HG03025 (cell line): ENCODE measurements at regions not wholly inside any gene's neighbourhood (a gene's known extent, or its start where the extent isn't known, plus 50 kb on each side); places are given as distances from the start of the nearest gene placed in this dataset.
"Not testable (repeated sequence)": the region's sequence is repeated elsewhere in the genome, so short reads cannot be mapped to it uniquely, and the experiment has no call there.

Experiments used
- ATAC-seq: cut with Tn5 transposase; IDR thresholded peaks from one replicate; pipeline ENCODE4 v1.9.1; 2021; ENCODE audit warnings: mild to moderate bottlenecking, moderate library complexity; ENCODE audit not compliant: unreplicated experiment, low FRiP score

DNA sequence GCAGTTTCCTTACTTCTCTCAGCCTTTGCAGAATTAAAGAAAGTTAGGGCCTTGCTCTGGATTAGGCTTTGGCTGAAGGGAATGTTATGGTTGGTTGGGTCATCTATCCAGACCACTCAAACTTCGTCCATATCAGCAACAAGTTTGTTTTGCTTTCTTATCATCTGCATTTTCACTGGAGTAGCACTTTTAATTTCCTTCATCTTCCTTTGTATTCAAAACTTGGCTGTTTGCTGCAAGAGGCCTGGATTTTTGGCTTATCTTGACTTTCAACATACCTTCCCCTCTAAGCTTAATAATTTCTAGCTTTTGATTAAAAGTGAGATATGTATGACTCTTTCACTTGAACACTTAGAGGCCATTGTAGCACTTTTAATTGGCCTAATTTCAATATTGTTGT, 126.7 kb upstream of the CENPE start:
- ATAC-seq = no peak

DNA sequence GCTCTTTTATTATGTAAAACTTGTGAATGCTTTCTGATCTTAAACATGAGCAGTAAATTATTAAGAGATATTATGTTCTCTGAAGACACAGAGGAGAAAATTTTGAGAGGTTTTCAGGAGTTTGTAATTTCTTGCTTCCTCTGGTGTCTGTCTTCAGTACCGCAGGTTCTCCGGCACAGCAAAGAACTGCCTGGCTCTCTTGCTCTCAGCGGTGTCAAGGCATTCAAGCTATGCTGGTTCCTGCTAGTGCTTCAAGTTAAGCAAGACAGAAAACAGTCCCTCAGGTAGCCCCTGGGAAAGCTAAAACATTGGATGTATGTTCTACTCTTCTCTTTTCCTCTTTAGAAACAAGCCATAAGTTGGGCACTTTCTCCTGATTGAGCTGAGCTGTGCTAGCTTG, 120.2 kb upstream of the CENPE start:
- ATAC-seq = no peak

DNA sequence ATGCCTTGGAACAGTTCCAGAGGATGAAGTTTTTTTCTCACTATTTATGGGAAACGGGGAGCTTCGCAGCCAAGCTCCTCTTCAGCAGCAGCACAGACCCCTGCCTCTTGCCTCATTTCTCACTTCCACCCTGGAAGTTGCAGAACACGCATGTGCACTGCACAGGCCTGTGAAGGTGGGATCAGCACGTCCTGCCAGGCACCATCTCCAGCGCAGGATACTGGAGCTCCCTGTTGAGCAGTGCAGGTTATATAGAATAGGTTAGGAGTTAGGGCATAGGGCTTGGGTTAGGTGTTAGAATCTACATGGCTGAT, 110.1 kb upstream of the CENPE start:
- ATAC-seq = no peak

DNA sequence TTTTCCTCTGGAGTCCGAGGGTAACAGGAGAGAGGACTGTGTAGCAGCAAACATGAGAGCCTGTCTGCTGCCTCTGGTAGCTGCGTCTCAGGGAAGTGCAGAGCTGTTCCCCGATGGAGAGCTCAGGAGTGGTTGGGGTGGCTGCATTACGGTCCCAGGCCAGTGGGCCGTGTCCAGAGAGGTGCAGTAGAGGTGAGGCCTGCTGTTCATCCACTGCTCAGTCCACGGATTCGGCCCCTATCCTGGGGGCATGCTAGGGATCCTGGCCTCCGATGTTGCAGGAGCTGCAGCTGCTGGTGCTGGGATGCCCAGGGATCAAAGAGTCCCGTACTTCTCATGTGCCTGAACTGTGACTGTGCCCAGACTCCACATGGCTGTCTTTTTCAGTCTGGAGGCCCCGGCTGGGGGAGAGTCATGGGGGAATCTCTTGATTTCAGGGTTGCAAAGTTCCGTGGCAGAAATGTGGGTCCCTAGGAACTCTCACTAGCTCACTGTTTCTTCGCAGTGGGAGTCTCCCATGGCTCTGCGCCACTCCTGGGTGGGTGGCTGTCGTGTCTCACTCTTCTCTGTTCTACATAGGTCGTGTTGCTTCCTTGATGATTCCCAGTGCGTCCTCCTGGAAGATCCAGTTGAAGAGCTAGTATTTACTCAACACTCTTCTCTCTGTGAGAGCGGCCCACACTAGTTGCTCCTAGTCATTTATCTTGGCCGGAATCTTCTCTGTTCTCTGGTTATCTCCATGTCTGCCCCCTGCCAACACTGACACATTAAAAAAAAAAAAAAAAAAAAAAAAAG, 109.5 kb upstream of the CENPE start:
- ATAC-seq = no peak

DNA sequence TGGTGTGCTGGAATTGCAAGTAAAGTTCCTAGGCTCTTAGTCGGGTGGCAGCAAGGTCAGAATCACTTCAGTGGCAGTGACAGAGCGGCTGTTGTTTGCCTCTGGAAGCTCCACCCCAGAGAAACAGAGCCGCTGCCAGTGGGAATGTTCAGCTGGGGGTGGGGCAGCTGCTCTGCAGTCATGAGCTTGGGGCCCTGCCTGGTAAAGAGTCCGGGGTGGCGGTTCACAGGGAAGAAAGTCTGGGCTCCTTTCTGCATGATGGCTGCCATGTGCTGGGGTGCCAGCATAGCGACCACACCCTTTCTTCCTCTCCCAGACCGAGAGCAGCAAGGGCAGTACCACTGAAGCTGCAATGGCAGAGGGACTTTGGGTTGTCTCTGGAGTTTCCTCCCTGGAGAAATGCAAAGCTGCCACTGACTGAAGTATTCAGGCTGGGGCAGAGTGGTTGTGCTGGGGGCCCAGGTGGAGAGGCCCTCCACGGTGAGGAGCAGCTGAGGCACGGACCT, 108.8 kb upstream of the CENPE start:
- ATAC-seq = no peak

DNA sequence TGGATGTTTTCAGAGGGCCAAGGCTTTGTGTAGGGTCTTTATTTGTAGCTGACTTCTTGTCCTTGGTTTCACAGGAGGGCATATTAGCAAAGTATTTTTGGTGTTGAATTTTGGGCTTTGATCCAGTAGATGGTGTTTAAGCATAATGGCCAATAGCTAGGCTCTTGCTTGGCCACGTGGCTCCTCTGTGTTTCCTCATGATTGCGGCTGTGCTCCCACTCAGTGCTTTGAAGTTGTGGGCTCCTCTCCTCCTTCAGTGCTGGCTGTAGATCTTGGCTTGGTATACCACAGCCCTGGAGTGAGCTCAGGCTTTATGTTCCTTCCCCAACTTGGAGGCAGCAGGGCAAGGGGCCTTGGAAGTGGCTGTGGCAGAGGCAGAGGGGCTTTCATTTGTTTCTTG, 107.2 kb upstream of the CENPE start:
- no peak for ATAC-seq

DNA sequence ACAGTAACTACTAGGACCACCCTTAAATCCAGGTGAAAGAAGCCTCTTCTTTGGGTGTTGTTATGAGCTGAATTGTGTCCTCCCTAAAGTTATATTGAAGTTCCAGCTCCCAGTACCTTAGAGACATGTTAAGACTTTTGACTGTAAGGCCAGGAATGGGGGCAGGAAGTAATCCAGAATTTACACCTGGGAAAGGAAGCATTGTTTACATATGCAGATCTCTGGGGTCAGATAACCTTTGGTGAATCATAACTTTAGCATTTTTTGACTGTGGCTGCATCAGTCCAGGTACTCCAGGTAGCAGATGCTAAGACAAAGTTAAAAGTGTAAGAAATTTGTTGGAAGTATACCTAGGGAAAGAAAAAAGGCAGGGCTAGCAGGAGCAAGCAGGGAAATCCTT, 104.9 kb upstream of the CENPE start:
- no peak for ATAC-seq

DNA sequence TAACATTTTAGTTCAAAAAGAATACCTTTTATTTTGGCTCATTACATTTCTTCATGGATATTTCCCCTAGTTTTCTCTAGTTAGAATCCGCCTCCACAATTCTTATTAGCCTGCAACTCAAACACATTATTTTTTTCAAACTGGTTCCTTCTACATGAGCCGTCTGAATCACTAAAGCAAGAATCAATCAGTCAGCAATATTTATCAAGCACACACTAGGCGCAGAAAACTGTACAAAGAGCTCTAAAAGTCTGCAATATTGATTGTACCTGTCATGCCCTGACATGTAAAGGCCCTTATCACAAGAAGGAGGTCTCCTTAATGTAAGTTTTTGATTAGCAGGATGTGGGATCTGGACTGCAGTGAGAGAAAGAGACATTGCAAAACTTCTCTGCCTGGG, 94.8 kb upstream of the CENPE start:
- ATAC-seq = no peak

DNA sequence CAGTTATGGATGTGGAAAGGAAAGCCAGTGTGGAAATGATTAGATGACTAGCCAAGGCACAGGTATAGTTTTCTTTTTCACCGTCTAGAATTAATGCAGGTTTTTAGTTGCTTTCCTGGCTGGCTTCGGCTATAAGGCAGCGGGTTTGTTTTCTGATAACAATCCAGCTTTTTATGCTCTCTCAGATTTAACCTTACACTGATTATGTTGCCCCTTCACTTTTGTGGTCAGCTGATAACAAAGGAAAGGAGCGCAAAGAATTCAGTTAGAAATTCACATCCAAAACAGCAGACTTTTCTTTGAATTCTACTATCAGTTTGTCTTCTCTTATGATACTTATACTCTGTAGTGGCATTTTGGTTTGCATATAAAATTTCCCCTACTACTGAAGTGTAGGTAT, 94.2 kb upstream of the CENPE start:
- no peak for ATAC-seq

DNA sequence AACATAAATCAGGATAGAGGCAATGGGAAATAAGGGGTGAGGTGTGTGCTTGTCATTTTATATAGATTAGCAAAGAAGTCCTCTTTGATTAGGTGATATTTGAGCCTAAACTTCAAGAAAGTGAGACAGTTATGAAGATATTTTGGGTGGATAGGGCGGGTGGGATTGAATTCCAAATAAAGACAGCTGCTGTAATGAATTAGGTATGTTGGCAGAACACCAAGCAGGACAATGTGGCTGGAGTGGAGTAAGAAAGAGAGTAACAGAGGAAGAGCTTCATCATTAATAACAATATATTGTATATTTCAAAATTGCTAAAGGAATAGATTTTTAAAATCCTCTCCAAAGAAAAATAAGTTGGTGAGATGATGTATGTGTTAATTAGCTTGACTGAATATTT, 91.0 kb upstream of the CENPE start:
- ATAC-seq = no peak

DNA sequence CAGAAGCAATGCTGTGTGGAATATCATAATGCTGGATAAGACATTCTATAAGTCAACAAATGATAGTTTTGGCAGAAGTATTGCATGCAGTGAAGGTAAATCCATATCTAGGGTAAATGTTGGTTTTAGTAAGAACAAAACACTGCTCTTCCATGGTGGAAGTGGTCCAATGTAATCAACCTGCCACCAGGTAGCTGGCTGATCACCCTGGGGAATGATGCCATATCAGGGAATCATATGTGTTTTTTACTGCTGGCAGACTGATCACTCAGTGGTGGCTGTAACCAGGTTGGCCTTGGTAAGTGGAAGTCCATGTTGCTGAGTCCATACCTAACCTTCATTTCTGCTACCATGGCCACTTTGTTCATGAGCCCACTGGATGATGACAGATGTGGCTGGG, 74.0 kb upstream of the CENPE start:
- ATAC-seq = no peak

DNA sequence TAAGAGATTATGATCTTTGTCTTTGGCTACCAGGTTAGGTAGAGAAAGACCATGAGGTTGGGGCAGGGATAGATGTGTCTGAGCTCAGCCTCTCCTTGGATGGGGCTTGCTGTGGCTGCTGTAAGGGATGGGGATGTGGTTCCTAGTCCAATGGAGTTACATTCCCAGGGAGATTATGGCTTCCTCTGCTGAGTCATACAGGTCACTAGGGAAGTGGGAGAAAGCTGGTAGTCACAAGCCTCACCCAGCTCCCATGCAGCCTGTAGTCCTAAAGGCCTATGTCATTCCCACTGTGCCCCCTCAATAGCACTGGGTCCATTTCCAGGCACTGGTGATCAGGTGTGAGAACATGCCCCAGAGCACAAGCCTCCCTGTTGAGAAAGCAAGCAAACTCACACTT, 70.6 kb upstream of the CENPE start:
- no peak for ATAC-seq

DNA sequence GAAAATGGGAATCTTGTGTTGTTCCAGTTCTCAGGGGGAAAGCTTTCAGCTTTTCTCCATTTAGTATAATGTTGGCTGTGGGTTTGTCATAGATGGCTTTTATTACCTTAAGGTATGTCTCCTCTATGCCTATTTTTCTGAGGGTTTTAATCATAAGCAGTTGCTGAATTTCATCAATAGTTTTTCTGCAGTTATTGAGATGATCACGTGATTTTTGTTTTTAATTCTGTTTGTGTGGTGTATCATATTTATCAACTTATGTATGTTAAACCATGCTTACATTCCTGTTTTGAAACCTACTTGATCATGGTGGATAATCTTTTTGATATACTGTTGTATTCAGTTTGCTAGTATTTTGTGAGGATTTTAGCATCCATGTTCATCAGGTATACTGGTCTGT, 66.8 kb upstream of the CENPE start:
- no peak for ATAC-seq

DNA sequence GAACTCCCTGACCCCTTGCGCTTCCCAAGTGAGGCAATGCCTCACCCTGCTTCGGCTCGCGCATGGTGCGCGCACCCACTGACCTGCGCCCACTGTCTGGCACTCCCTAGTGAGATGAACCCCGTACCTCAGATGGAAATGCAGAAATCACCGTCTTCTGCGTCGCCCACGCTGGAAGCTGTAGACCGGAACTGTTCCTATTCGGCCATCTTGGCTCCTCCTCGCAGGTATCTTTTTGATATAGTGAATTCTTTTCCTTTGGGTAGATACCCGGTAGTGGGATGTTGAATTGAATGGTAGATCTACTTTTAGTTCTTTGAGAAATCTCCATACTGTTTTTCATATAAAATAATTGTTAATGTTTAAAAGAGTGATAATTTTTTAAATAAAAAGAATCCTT, 57.9 kb upstream of the CENPE start:
- not testable (repeated sequence) for ATAC-seq
